ENCODE measurements at regions not wholly inside any gene's neighbourhood (a gene's known extent, or its start where the extent isn't known, plus 50 kb on each side); places are given as distances from the start of the nearest gene placed in this dataset.

GRCh38 chr4:33037464-33037863, 2317.3 kb downstream of the PCDH7 start:
- Mint-ChIP-seq H3K4me3 (no peak overlapping the region), H3K9me3 (no peaks in the 10 kb centered on the region; a peak in 1 of 5 replicates), H3K4me1 (0 out of 4 replicates have a peak, but pooled peaks cover 0 to 3% of the 10 kb centered on the region in 2 experiments), H3K27me3 (ENCODE audit: low read depth) (no peaks in the 10 kb centered on the region), H3K36me3 (ENCODE audit: insufficient read depth in 1 of 3, low read depth in 3 of 3) (no peaks in the 10 kb centered on the region), H3K27ac (no peak overlapping the region)
- Histone ChIP-seq H3K14ac (ENCODE audit: insufficient read depth, low read length) (no peak overlapping the region), H4K91ac (ENCODE audit: insufficient read length, low read depth, low read length) (no peak overlapping the region), H4K5ac (ENCODE audit: insufficient read length, low read depth, low read length) (no peak overlapping the region), H3T11ph (ENCODE audit: low read length) (no peak overlapping the region), H3K79me2 (ENCODE audit: insufficient read depth, low read length) (no peaks in the 10 kb centered on the region), H3K4me1 (ENCODE audit: insufficient read depth, low read length) (no peaks in the 10 kb centered on the region), H3K18ac (ENCODE audit: insufficient read length, low read depth, low read length) (no peak overlapping the region), H2BK12ac (ENCODE audit: insufficient read length, low read depth, low read length) (no peak overlapping the region), H3K79me1 (ENCODE audit: insufficient read depth, low read depth, low read length, poor library complexity, severe bottlenecking) (no peaks in the 10 kb centered on the region), H3K27ac (ENCODE audit: insufficient read length, low read depth, low read length) (no peak overlapping the region), H4K20me1 (ENCODE audit: control insufficient read depth, insufficient read depth, insufficient read length) (no peaks in the 10 kb centered on the region), H4K8ac (replicated peaks; ENCODE audit: insufficient read length, low read depth, low read length) (no peak overlapping the region), H2BK5ac (ENCODE audit: insufficient read length, low read length) (no peak overlapping the region), H3K23ac (ENCODE audit: insufficient read length, low read depth, low read length) (no peak overlapping the region), H3K4me2 (ENCODE audit: insufficient read depth, insufficient read length, low read length) (no peak overlapping the region), H3K23me2 (ENCODE audit: insufficient read length, low read depth, low read length, poor library complexity, severe bottlenecking) (no peaks in the 10 kb centered on the region), H3K9me3 (ENCODE audit: control insufficient read depth, low read depth, low read length) (no peaks in the 10 kb centered on the region), H2BK20ac (ENCODE audit: low read depth, low read length, poor library complexity, severe bottlenecking) (no peak overlapping the region), H2BK120ac (ENCODE audit: low read depth, low read length, poor library complexity, severe bottlenecking) (no peak overlapping the region), H3K56ac (ENCODE audit: insufficient read length, low read depth, low read length) (no peak overlapping the region), H2AK5ac (ENCODE audit: insufficient read length, low read length) (no peak overlapping the region), H3K4ac (ENCODE audit: low read depth, low read length) (no peak overlapping the region), H2BK15ac (ENCODE audit: low read depth, low read length) (no peak overlapping the region), H3K9ac (ENCODE audit: extremely low read depth, insufficient read length, low read length) (no peak overlapping the region), H3K27me3 (ENCODE audit: insufficient read depth, low read length) (no peaks in the 10 kb centered on the region), H2AFZ (ENCODE audit: low read length) (peak overlapping the region; percentile 16)
- peak; percentile 31 for DNase-seq
- WGBS (ENCODE audit: extremely low coverage, insufficient read length, low lambda C conversion rate) = no CpG with 5 or more reads among the region's 5 CpGs
- no peak for TF ChIP-seq CTCF (conservative IDR thresholded peaks at IDR 0.05)

All from H9 (cell line).